AG09309 (cell line): ENCODE measurements at regions not wholly inside any gene's neighbourhood (a gene's known extent, or its start where the extent isn't known, plus 50 kb on each side); places are given as distances from the start of the nearest gene placed in this dataset.

Experiments
- DNase-seq: peaks from one replicate; pipeline ENCODE4 v3.0.0-alpha.2; 2010; ENCODE audit warnings: low read depth
- H3K4me3 ChIP-seq: 2 replicates; pipeline ENCODE4 v1.5.1; 2011; ENCODE audit warnings: mild to moderate bottlenecking, low read depth, low read length, moderate library complexity; ENCODE audit not compliant: control insufficient read depth
- CTCF ChIP-seq: IDR thresholded peaks from 2 replicates; pipeline ENCODE4 v1.5.1; 2011; ENCODE audit warnings: mild to moderate bottlenecking, low read depth, low read length, inconsistent platforms; ENCODE audit not compliant: insufficient read depth, control insufficient read depth; ENCODE audit errors: missing control alignments

- no peak for TF ChIP-seq CTCF
- DNase-seq: no peak
These were observed 74.8 kb upstream of the CDK1 start for GRCh38 chr10:60703266-60704041.

GRCh38 chr10:60687679-60688078 is 90.6 kb upstream of the CDK1 start:
- TF ChIP-seq CTCF: no peak
- no peak for DNase-seq

More at GRCh38 chr10:60703266-60704041, 74.8 kb upstream of the CDK1 start:
- H3K4me3 ChIP-seq: no peak overlapping the region

GRCh38 chr10:60684091-60684490 is 94.2 kb upstream of the CDK1 start:
- no peak overlapping the region for H3K4me3 ChIP-seq
- no peak for DNase-seq
- TF ChIP-seq CTCF: no peak

More at GRCh38 chr10:60687679-60688078, 90.6 kb upstream of the CDK1 start:
- H3K4me3 ChIP-seq: no peak overlapping the region

- TF ChIP-seq CTCF: no peak
- DNase-seq: no peak
- no peak overlapping the region for H3K4me3 ChIP-seq
These were observed 97.2 kb upstream of the CDK1 start for GRCh38 chr10:60681103-60681502.

- H3K4me3 ChIP-seq: no peak overlapping the region
- no peak for DNase-seq
- no peak for TF ChIP-seq CTCF
These were observed 98.8 kb upstream of the CDK1 start for GRCh38 chr10:60679388-60679990.

- no peak for DNase-seq
- no peak for TF ChIP-seq CTCF
These were observed 99.3 kb upstream of the CDK1 start for GRCh38 chr10:60678978-60679377.

More at GRCh38 chr10:60678978-60679377, 99.3 kb upstream of the CDK1 start:
- H3K4me3 ChIP-seq: no peak overlapping the region
